ENCODE measurements at regions not wholly inside any gene's neighbourhood (a gene's known extent, or its start where the extent isn't known, plus 50 kb on each side); places are given as distances from the start of the nearest gene placed in this dataset.

DNA sequence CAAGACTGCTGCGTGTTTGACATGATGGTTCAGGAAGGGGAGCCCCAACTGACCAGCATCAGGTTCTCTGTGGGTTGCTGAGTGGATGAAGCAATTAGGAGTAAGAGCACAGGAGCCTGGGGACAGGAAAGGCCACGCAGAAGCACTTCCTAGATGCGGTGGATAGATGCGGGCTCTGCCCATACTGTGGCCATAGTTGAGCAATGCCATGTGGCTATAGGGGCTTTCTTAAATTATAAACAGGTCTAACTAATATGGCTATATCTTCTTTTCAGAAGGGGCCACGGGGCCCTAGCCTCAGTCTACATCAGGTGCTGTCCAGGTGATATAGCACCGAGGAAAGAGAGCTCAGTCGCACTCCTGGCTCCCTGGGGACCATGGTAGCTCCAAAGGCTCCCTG, 198.6 kb downstream of the GADD45G start:
- no peak overlapping the region for H3K4me3 ChIP-seq (ENCODE audit: low read length)
- no peaks in the 10 kb centered on the region for H3K9me3 ChIP-seq (replicated peaks; ENCODE audit: insufficient read depth, low read length)
- H3K9ac ChIP-seq (ENCODE audit: low read length) = no peak overlapping the region
- DNase-seq = no peak
- H3F3A ChIP-seq (ENCODE audit: insufficient read depth, low read length) = no peaks in the 10 kb centered on the region
- H3K79me2 ChIP-seq (ENCODE audit: low read length) = no peaks in the 10 kb centered on the region
- H4K20me1 ChIP-seq (ENCODE audit: insufficient read depth, low read length) = no peaks in the 10 kb centered on the region
- no peaks in the 10 kb centered on the region for H3K36me3 ChIP-seq (replicated peaks; ENCODE audit: insufficient read depth, low read length)
- H3K27me3 ChIP-seq (replicated peaks; ENCODE audit: insufficient read depth, low read length) = no peaks in the 10 kb centered on the region
- no peaks in the 10 kb centered on the region for H3K9me2 ChIP-seq (replicated peaks; ENCODE audit: insufficient read depth, low read length)
- TF ChIP-seq, protein P1, sequence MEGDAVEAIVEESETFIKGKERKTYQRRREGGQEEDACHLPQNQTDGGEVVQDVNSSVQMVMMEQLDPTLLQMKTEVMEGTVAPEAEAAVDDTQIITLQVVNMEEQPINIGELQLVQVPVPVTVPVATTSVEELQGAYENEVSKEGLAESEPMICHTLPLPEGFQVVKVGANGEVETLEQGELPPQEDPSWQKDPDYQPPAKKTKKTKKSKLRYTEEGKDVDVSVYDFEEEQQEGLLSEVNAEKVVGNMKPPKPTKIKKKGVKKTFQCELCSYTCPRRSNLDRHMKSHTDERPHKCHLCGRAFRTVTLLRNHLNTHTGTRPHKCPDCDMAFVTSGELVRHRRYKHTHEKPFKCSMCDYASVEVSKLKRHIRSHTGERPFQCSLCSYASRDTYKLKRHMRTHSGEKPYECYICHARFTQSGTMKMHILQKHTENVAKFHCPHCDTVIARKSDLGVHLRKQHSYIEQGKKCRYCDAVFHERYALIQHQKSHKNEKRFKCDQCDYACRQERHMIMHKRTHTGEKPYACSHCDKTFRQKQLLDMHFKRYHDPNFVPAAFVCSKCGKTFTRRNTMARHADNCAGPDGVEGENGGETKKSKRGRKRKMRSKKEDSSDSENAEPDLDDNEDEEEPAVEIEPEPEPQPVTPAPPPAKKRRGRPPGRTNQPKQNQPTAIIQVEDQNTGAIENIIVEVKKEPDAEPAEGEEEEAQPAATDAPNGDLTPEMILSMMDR (IDR thresholded peaks at IDR 0.05; ENCODE audit: low read length) = no peak
- no peak for TF ChIP-seq EZH2 (optimal IDR thresholded peaks at IDR 0.05; ENCODE audit: low read depth, low read length)
- no peak for TF ChIP-seq EZH2phosphoT487 (IDR thresholded peaks at IDR 0.05; ENCODE audit: low read length)
- no peak overlapping the region for H2AFZ ChIP-seq (ENCODE audit: low read length)
- no peak overlapping the region for H3K4me2 ChIP-seq (ENCODE audit: low read depth, low read length)
- H3K4me1 ChIP-seq (ENCODE audit: low read length) = no peaks in the 10 kb centered on the region
- no peak overlapping the region for H3K27ac ChIP-seq (ENCODE audit: low read length)

DNA sequence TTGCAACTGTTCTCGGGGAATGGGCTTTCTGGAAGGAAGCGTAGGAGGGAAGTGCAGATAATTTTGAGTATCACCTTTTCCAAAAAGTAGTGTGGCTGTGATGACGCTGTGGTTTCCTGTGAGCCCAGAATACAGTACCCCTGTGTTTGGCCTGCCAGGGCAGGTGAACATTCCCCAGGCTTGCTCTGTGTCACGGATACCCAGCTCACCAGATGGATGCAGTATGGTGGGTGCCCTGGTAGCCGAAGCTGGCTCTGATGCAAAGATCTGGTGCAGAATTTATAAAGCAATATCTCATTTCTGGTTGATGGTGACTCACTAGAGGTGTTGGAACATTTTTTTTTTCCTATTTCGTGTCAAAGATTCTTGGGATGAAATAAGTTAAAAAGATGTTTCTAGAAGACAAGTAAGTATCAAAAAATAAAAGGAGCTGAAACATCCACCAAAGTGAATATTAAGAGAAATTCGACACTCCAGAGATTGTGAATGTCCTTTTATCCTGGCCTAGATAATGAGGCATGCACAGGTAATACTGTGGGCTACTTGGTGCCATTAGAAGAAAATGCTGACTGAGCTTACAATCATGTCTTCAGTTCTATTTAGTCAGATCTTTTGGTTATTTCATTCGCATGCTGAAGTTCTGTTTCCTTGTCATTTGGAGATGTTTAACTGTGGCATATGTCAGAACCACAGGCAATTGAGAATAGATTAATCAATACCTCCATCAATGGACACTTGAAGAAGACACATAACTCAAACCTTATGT, 200.1 kb downstream of the GADD45G start:
- Histone ChIP-seq H4K20me1 (ENCODE audit: insufficient read depth, low read length) (no peaks in the 10 kb centered on the region), H3K9ac (ENCODE audit: low read length) (no peak overlapping the region), H3K4me1 (ENCODE audit: low read length) (no peaks in the 10 kb centered on the region), H3K4me3 (ENCODE audit: low read length) (no peak overlapping the region), H3K4me2 (ENCODE audit: low read depth, low read length) (no peak overlapping the region), H3F3A (ENCODE audit: insufficient read depth, low read length) (no peaks in the 10 kb centered on the region), H3K36me3 (replicated peaks; ENCODE audit: insufficient read depth, low read length) (no peaks in the 10 kb centered on the region), H3K9me3 (replicated peaks; ENCODE audit: insufficient read depth, low read length) (no peaks in the 10 kb centered on the region), H3K79me2 (ENCODE audit: low read length) (no peaks in the 10 kb centered on the region), H3K9me2 (replicated peaks; ENCODE audit: insufficient read depth, low read length) (no peaks in the 10 kb centered on the region), H3K27me3 (replicated peaks; ENCODE audit: insufficient read depth, low read length) (no peaks in the 10 kb centered on the region), H3K27ac (ENCODE audit: low read length) (no peak overlapping the region), H2AFZ (ENCODE audit: low read length) (no peak overlapping the region)
- DNase-seq = no peak
- no peak for TF ChIP-seq EZH2 (optimal IDR thresholded peaks at IDR 0.05; ENCODE audit: low read depth, low read length)
- no peak for TF ChIP-seq EZH2phosphoT487 (IDR thresholded peaks at IDR 0.05; ENCODE audit: low read length)
- TF ChIP-seq, protein P1 (IDR thresholded peaks at IDR 0.05; ENCODE audit: low read length) = no peak

- Histone ChIP-seq H3K79me2 (ENCODE audit: low read length) (no peaks in the 10 kb centered on the region), H3K9me2 (replicated peaks; ENCODE audit: insufficient read depth, low read length) (no peaks in the 10 kb centered on the region), H3K27ac (ENCODE audit: low read length) (no peak overlapping the region), H3F3A (ENCODE audit: insufficient read depth, low read length) (no peaks in the 10 kb centered on the region), H2AFZ (ENCODE audit: low read length) (no peak overlapping the region), H3K9ac (ENCODE audit: low read length) (no peak overlapping the region), H3K4me3 (ENCODE audit: low read length) (no peak overlapping the region), H3K9me3 (replicated peaks; ENCODE audit: insufficient read depth, low read length) (no peaks in the 10 kb centered on the region), H4K20me1 (ENCODE audit: insufficient read depth, low read length) (no peaks in the 10 kb centered on the region), H3K36me3 (replicated peaks; ENCODE audit: insufficient read depth, low read length) (no peaks in the 10 kb centered on the region), H3K4me1 (ENCODE audit: low read length) (no peaks in the 10 kb centered on the region), H3K27me3 (replicated peaks; ENCODE audit: insufficient read depth, low read length) (no peaks in the 10 kb centered on the region), H3K4me2 (ENCODE audit: low read depth, low read length) (no peak overlapping the region)
- no peak for DNase-seq
- TF ChIP-seq, protein P1 (IDR thresholded peaks at IDR 0.05; ENCODE audit: low read length) = no peak
Measured at GRCh38 chr9:89805571-89806292, 200.9 kb downstream of the GADD45G start.
